ELF-1 (cell line): ENCODE measurements at regions not wholly inside any gene's neighbourhood (a gene's known extent, or its start where the extent isn't known, plus 50 kb on each side); places are given as distances from the start of the nearest gene placed in this dataset.
"Not testable (repeated sequence)": the region's sequence is repeated elsewhere in the genome, so short reads cannot be mapped to it uniquely, and the experiment has no call there.

ENCODE experiments used
- DNase-seq: peaks from one replicate; pipeline ENCODE4 v3.0.0-alpha.2; 2016; ENCODE audit warnings: low read depth, low spot score

DNA sequence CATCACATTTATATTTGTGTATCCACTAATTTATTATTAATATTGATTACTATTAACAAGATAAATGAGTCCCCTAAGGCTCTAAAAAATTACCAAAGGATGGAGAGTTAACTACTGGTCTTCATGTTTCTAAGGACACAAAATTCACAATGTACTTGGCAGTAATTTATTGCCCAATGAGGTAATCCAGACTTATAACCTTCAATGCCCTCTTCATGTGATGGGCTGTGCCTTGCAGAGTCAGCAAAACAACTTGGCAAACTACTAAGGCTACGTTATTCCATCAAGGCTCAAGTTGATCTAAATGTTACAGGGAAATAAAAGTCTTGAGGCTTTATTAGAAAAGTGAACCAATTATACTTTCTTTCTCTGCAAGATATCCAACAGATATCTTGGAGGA is 804.9 kb upstream of the NXPH2 start:
- no peak for DNase-seq

DNA sequence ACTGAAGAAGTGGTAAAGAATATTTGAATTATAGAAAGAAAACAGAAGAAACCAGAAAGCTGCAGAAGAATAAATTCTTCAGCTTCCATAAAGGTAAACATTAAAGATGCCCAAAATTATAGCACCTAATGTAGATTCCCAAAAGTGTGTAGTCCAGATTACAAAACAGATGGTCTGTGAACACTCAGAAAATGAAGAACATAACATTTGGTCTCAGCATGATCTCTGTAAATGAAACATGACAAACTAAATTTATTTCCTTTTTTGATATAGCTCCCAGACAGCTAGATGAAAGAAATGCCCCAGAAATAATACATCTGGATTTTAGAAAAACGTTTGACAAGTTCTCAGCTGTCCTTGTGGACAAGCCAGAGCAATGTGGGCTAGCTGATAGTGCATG is 794.2 kb upstream of the NXPH2 start:
- DNase-seq, result no peak

DNA sequence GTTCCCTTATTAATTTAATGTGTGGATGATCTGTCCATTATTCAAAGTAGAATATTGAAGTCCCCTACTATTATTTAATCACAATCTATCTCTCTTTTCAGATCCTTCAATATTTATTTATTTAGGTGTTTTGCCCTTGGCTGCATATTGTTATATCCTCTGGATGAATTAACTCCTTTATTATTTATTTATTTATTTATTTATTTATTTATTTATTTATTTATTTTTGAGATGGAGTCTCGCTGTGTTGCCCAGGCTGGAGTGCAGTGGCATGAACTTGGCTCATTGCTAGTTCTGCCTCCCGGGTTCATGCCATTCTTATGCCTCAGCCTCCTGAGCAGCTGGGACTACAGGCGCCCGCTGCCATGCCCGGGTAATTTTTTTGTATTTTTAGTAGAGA is 776.6 kb upstream of the NXPH2 start:
- DNase-seq, result no peak

DNA sequence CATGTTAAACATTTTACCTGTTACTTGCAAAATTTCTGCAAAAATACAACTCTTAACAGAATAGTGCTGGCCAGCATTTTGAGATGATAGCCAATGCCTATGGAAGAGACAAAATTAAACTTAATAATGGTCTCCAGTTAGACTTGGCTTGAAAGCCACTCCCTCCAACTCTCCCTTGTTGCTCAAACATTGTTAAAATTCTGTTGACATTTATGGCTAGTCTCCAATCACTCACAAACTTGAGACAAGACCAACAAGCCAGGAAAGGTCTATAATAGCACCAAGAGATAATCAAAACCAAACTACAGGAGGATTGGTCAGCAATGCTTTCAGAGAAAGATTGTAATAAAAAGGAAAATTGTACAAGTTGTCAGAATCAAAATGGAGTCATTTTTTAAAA is 770.7 kb upstream of the NXPH2 start:
- DNase-seq, result no peak

DNA sequence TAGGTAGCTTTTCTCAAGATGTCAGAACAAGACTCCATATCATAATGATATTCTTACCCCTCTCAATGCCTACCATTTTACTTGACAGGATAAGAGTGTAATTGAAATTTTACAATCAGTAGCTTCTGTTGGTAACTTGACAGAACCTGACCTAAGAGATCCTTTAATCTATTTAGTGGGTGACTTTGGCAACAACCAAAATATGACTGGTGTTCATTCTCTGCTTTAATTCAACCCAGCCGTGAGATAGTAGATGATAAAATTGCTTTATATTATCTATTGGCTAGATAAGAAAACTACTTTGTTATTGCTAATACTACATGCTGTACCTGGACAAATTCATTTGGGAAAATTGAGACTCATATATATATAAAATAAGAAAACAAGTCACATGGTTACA is 770.2 kb upstream of the NXPH2 start:
- no peak for DNase-seq

DNA sequence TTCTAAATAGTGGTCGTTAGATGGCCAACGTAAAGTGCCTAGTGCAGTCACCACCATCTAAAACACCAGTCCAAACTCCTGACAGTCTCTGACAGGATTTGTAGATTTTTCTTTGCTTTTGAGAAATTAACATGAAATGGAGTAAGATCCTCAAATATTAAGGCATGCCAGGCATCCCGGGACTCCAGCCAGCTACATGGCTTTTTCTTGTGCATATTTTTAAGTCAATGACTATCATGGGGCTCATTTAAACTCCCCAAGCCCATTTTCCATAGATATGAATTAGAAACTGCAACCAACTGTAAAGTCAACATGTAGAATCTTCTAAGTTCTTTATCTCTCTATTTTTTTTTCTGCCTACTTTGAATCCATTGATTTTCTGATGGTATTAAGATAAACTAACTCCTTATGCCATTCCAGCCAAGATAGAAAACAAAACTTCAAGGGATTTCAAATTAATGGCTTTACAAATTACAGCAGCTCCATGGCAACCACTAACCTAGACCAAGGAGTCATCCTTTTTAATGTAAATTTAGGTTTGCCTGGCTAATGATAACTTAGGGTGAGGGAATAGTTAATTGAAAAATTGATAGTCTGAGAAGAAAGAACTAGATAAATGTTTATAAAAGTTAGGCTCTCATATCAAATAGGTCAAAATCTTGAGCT is 764.1 kb upstream of the NXPH2 start:
- DNase-seq, result no peak

DNA sequence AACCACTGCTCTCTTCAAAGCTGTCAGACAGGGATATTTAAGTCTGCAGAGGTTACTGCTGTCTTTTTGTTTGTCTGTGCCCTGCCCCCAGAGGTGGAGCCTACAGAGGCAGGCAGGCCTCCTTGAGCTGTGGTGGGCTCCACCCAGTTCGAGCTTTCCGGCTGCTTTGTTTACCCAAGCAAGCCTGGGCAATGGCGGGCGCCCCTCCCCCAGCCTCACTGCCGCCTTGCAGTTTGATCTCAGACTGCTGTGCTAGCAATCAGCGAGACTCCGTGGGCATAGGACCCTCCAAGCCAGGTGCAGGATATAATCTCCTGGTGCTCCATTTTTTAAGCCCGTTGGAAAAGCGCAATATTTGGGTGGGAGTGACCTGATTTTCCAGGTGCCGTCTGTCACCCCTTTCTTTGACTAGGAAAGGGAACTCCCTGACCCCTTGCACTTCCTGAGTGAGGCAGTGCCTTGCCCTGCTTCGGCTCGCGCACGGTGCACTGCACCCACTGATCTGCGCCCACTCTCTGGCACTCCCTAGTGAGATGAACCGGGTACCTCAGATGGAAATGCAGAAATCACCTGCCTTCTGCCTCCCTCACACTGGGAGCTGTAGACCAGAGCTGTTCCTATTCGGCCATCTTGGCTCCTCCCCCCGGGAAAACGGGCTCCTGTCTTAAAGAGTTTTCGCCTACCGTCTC is 758.3 kb upstream of the NXPH2 start:
- not testable (repeated sequence) for DNase-seq

DNA sequence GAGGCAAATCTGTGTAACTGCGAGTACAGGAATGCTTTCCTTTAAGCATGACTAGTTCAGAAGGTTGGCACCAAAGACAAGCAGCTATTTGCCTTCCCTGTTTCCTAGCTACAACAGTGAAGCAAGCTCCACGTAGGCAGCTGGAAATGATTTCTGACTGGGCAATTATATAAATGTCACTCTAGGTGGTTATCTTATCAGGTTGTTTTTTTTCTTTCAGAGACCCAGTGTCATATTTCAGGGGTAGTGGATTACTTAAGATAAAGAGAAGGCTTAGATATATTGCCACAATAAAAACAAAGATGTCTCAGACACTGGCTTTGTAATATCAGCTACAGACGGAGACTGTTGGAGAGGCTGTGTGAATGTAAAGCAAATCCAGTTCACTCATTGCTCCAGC is 748.9 kb upstream of the NXPH2 start:
- DNase-seq, result no peak

DNA sequence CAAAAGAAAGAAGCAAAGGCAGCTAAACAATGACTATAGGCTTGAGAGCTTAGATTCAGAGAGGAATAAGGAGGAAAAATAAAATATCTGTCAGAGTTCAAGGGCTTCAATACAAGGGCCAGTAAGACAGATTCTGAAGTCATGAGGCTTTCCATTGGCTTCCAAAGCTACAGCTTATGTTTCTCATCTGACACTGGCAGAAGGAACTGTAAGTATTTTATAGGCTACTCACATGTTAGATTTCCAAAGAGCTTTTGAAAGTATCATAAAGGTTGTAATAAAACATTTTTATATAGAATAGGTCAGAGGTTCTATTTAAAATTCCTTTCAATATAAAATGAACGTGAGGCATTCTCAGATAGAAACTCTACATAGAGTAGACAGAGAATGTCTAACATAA is 746.6 kb upstream of the NXPH2 start:
- no peak for DNase-seq

DNA sequence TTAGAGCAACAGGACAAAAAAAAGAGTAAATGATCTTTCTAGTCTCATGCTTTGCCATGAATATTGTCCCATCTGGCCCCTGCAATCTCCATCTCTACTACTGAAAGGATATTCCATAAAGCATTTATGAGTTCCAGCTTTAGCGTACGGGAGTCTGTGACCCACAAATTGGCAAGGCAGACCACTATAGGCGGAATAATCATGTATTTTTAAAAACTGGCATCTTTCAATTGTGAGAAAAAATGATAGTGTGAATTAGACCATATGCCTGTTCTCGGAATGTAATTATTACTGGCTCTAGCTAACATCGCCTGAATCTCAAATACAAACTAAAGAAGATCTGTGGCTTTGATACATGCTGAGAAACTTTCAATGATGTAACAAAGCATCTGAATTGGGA is 738.1 kb upstream of the NXPH2 start:
- DNase-seq, result no peak

DNA sequence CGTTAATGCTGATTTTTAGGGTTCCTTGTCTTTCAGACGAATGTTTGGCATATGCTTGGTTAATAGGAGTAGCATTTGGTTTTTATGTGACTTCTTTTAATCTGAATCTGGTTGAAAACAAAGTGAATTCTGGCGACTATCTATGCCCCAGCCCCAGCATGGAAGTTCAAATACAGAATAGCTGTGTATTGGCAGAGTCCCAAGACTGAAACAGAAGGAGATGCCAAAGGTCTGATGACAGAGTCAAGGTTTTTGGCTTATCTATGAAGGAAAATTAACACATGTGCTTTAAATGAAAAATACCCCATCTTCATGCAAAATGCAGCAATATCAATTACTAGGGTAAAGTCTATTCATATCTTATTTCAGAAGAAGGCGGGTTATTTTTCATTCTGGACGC is 734.8 kb upstream of the NXPH2 start:
- DNase-seq, result no peak

DNA sequence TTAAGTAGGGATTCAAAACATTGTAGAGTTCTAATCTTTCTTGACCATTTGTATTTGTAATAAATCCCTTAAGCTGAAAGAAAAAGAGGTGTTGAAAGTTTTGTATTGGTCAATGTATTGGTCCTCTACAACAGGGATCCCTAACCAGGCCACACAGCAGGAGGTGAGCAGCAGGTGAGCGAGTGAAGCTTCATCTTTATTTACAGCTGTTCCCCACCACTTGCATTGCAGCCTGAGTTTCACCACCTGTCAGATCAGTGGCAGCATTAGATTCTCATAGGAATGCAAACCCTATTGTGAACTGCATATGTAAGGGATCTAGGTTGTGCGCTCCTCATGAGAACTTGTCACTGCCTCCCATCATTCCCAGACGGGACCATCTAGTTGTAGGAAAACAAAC is 715.7 kb upstream of the NXPH2 start:
- no peak for DNase-seq

DNA sequence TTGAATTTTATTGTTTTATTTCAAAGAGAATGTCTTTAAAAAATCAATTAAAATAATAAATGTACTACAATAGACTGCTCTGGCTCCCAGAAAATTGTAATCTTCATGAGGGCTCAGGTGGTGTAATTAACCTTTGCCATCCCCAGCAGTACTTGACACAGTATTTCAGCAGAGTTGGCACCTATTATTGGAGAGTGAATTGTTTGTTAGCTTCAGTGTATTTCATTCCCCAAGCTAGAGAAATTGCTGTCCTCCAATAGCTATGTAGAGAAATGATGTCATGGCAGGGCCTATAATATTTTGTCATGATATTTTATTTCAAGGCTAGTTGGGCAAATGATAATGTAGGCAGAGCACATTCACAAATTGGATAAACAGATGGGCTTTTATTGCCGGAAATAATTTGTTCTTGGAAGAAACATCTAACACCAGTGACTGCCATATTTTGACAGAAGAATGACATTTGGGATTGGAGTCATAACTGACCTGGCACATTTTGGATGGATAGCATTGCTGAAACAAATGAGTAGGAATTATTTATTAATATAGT is 712.0 kb upstream of the NXPH2 start:
- no peak for DNase-seq

DNA sequence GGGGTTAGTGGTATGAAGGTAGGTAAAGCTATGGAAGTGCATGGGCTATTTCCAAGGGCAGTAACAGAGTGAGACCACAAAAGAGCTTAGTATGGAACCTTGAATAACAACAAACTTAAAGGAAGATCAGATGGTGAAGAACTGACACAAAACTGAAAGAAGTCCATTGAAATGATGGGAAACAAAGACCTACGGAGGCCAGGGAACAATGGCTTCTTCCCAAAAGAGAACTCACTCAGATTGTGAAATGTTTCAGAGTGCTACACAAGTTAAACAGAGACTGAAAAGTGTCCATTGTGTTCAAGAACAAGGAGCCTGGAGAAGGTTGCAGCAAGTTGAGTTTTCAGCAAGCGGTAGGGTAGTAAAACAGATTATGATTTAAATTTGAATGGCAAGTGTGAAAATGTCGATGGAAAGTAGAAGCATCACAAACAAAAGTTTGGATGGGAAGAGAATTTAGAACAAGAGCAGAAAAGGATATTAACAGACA is 700.0 kb upstream of the NXPH2 start:
- no peak for DNase-seq

DNA sequence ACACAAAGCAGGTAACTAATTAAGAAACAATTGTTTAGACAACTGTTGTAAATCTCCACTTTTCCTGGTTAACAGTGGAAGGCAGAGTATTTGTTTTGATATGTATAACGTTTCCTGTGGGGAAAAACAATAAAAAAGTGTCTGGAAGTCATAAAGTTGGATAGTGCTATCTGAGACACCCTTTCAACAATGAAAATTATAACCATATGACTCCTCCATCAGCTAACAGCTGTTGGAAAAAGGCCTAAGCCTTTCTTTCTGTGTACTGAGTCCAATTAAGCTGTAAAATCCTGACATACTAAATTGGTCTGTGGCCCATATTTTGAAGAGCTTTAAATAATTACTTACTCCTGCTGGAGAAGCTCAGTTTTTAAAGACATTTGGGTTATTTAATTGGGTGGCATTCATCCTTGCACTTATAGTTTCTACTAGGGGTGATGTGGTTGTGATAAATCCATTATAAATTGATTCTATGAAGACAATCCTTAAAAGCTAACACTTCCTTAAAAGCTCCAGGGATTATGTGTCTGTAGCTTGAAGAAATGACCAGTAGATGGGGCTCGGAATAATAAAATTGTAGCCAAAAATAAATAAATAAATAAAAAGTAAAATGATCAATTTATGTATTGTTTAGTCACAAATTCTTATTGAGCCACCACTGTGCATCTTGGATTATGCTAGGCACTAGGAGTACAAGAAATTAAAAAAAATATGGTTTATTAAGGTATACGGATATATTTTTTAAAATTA is 698.1 kb upstream of the NXPH2 start:
- no peak for DNase-seq

DNA sequence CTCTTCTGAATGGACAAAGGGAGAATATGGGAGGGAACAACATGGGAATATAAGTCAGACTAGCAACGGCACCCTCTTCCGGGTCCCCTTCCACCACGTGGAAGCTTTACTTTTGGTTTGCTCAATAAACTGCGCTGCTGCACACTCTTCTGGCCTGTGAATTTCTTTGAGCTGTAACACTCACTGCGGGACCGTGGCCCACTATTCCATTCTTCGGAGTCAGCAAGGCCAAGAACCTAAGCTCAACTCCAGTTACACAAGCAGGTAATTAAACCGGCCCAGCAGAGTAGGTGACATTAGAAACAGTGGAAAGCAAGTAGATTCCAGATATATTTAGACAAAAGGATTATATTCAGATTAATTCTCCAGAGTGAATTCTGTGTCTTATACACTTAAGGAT is 697.4 kb upstream of the NXPH2 start:
- DNase-seq, result no peak

DNA sequence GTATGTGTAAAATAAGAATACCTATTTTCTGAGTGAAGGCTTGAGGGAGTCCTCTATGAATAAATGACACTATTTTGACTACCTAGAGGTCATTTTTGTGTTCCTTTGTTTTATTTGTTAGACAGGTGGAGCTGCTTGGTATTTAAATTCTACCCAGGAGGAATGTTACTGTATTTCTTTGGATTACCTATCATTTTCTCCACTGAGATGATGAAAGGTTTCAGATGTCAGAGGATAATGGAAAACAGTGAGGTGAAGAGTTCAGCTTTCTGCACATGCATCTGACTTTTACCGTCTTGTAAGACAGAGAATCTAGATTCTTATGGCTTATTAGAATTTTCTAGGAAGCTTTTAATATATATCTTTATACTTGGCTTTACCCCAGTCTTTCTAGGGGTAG is 689.8 kb upstream of the NXPH2 start:
- DNase-seq, result no peak

DNA sequence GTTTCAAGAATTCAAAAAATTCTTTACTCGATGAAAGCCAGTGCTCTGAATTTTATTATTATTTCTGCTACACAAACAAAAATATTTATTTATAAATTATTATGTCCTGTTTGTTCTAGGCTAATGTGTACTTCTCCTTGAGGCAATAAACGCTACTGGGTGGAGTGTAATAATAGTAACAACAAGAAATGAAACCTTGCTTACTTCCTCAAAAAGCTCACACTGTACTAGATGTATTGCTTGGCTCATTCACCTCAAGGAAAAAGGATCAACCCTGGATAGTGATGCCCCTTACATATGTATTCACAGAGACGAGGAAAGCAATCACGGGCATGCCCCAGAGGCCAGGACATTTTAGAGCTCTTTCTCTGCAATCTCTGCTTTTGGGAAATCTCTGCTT is 685.6 kb upstream of the NXPH2 start:
- DNase-seq, result no peak

DNA sequence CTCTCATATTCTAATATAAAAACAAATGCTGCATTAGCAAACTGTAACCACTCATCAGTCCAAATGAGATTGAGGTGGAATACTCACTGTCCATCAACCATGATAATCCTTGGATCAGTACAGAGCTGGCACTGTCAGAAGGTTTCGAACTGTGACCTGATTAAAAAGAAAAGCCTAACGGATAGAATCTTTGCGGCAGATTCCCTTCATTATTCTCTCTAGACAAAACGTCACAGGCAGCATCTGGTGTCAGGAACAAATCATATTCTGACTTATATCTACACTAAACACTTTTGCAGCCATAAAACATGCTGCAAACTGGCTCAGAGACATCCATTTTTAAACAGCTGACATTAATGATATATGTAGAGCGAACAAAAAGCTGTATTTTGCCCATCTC is 677.7 kb upstream of the NXPH2 start:
- no peak for DNase-seq

DNA sequence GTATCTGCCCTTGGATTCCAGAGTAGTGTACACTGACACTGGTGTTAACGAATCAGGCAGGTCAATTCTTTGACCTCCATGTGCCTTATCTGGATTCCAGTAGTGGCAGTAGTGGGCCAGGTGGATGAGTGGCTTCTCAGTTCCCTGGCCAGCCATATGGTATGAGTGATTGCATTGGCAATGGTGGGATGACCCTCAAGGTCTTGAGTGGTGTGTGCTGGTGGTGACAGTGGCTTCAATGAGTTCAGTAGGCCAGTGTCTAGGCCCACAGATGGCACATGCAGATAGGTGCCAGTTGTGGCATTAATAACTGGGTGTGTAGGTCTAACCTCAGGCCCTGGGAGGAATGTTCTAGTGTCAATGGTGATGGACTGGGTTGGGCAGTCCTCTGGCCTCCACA is 674.1 kb upstream of the NXPH2 start:
- no peak for DNase-seq

DNA sequence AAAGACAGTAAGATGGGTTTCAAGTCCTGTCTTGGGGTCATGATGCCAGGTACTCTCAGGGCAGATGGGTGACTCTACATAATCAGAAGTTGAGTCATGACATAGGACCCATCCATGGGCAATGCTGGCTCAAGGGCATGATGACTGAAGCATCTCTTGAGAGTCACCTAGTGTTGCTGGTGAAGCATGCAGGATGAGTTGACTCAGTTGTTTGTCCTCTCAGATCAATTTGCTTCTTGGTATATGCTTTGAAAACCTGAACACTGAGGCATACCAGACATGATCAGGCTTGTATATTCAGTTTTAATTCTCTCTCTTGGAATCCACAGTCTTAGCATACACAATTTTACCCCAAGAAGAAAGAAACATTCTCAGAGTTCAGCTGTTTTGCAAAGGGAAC is 658.9 kb upstream of the NXPH2 start:
- no peak for DNase-seq

DNA sequence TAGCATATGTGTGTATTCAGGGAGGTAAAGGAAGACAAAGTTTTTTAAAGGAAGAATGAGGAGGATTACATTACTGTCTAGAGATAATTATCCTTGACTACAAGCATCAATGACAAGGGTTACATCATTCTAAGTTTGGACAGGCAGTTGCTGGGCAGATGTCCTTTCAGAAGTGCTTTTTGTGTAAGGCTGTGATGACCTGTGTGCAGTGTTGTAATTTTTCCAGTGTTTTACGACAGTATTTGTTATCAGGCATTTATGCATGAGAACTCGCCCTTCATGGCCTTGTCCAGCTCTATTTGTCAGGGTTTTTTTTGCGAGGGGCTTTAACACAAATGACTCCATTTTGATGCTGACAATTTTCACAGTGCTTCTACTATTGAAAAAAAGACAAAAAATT is 658.3 kb upstream of the NXPH2 start:
- no peak for DNase-seq

DNA sequence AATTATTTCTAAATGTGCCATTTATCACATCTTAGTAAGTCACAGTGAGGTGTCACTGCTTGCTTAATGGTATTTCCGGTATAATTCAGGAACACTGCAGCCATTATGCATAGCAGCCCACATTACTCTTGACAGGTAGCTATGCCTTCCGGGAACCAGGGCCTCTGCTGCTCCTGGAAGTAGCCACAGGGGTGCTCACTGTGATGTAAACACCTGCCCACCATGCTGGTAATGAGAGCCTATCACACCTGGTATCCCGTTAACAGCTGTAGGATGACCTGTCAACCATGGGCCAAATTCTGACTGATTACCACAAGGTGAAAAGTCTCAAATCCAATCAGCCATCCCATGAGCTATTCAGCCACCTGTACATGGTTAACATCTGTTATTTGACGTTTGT is 647.0 kb upstream of the NXPH2 start:
- DNase-seq, result peak; percentile 2
